Ovary (tissue), 7 donors: ENCODE measurements at regions not wholly inside any gene's neighbourhood (a gene's known extent, or its start where the extent isn't known, plus 50 kb on each side); places are given as distances from the start of the nearest gene placed in this dataset.

Experiments used
- DNase-seq, 5 donors: peaks; one replicate each; pipeline ENCODE4 v3.0.0-alpha.2; 2019 to 2020
- H3K27ac ChIP-seq, 2 donors: fragments of 200-600 bp; one replicate each; pipeline versions ENCODE4 v1.5.1 to v1.8.0; 2019 to 2022
- H3K27me3 ChIP-seq: fragments of 200-600 bp; one replicate; pipeline ENCODE4 v1.8.0; 2022
- H3K36me3 ChIP-seq: fragments of 200-600 bp; sonication (generic); one replicate; pipeline ENCODE4 v1.5.1; 2019
- H3K4me1 ChIP-seq: one replicate; pipeline ENCODE4 v1.8.1; 2013; ENCODE audit warnings: mild to moderate bottlenecking, moderate library complexity; ENCODE audit not compliant: insufficient read depth
- H3K4me3 ChIP-seq: fragments of 200-600 bp; sonication (generic); one replicate; pipeline ENCODE4 v1.5.1; 2017
- H3K9me3 ChIP-seq, 2 donors: fragments of 200-600 bp in 1 of 2; sonication (generic) in 1 of 2; one replicate each; pipeline versions ENCODE4 v1.5.1 to v1.8.1; 2013 to 2019; ENCODE audit warnings: mild to moderate bottlenecking in 1 of 2, moderate library complexity in 1 of 2
- EP300 ChIP-seq: sonication (generic); formaldehyde crosslinking; IDR thresholded peaks from one replicate; pipeline ENCODE4 v1.6.1; 2017; ENCODE audit warnings: antibody characterized with exemption
- POLR2A ChIP-seq: fragments of 450-650 bp; IDR thresholded peaks from one replicate; pipeline ENCODE4 v1.6.1; 2017; ENCODE audit warnings: antibody characterized with exemption, mild to moderate bottlenecking, moderate library complexity
- WGBS, 3 donors: extraction: QIAGEN DNeasy Blood & Tissue Kit in 1 of 3; methylation state at CpG; one replicate each; pipeline versions ENCODE4 v1.1.5 to v1.1.7; 2013 to 2017; 5-methylcytosine and 5-hydroxymethylcytosine counted together
- intact Hi-C, 4 donors: fragments of 100-400 bp; cut with DNase I; formaldehyde crosslinking; loops; one replicate each; pipeline versions ENCODE4 v1.11.0 to v1.15.1; 2022 to 2023
- TF ChIP-seq, protein P1 (sequence below), 3 donors: fragments of 450-650 bp in 2 of 3; fragments of 200-600 bp in 1 of 3; IDR thresholded peaks; one replicate each; pipeline versions ENCODE4 v1.5.1 to v1.8.0; 2016 to 2022; ENCODE audit warnings: antibody characterized with exemption in 3 of 3, mild to moderate bottlenecking in 1 of 3
- donor health status: DM: no; HTN: no; CAD: no; lungs with moderate emphysema.
- donor health status: DM: no; HTN: no; CAD: no.
- donor health status: Bipolar disorder and iron deficiency.
- donor health status: DM: no; HTN: no; CAD: no.
- donor health status: DM: yes; HTN: yes; CAD: no.

DNA sequence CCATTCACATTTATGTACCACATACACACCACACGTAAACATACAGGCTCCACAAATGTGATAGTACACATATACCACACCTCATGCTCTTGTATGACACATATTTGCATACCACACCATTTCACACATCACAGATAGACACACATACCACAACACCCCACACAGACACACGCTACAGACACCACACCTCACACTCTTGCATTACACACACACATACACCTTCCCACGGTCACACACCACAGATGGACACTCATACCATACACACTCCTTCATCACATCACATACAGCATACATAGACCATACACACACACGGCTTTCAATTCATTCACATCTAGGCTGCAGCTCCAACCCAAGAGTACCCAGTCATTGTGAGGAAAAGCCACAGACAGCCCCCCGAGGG lies 222.5 kb upstream of the RPL34 start:
- TF ChIP-seq, protein P1, sequence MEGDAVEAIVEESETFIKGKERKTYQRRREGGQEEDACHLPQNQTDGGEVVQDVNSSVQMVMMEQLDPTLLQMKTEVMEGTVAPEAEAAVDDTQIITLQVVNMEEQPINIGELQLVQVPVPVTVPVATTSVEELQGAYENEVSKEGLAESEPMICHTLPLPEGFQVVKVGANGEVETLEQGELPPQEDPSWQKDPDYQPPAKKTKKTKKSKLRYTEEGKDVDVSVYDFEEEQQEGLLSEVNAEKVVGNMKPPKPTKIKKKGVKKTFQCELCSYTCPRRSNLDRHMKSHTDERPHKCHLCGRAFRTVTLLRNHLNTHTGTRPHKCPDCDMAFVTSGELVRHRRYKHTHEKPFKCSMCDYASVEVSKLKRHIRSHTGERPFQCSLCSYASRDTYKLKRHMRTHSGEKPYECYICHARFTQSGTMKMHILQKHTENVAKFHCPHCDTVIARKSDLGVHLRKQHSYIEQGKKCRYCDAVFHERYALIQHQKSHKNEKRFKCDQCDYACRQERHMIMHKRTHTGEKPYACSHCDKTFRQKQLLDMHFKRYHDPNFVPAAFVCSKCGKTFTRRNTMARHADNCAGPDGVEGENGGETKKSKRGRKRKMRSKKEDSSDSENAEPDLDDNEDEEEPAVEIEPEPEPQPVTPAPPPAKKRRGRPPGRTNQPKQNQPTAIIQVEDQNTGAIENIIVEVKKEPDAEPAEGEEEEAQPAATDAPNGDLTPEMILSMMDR (IDR thresholded peaks at IDR 0.05) = no peak
- no peak for TF ChIP-seq POLR2A
- no peak for TF ChIP-seq EP300
- H3K4me1 ChIP-seq = no peaks in the 10 kb centered on the region
- H3K9me3 ChIP-seq = no peaks in the 10 kb centered on the region
- no peak overlapping the region for H3K27ac ChIP-seq
- intact Hi-C loops = no loop called here
- WGBS, 3 donors = 78 to 86% (median 83%) methylated on average over 5 of the region's 5 CpGs
- H3K27me3 ChIP-seq = no peaks in the 10 kb centered on the region
- H3K36me3 ChIP-seq = no peaks in the 10 kb centered on the region
- H3K4me3 ChIP-seq = no peak overlapping the region
- DNase-seq = no peak

- 76 to 81% (median 78%) methylated on average over 2 of the region's 2 CpGs for WGBS, 3 donors
These were observed 223.4 kb upstream of the RPL34 start for GRCh38 chr4:108396900-108397497.

GRCh38 chr4:108395786-108396185 lies 224.6 kb upstream of the RPL34 start:
- TF ChIP-seq EP300 (no peak), POLR2A (no peak)
- TF ChIP-seq, protein P1 (IDR thresholded peaks at IDR 0.05) = no peak
- Histone ChIP-seq H3K27me3 (no peaks in the 10 kb centered on the region), H3K27ac (no peak overlapping the region)

More at GRCh38 chr4:108396900-108397497, 223.4 kb upstream of the RPL34 start:
- H3K4me3 ChIP-seq = no peak overlapping the region
- H3K9me3 ChIP-seq = no peaks in the 10 kb centered on the region
- H3K27me3 ChIP-seq = no peaks in the 10 kb centered on the region
- H3K36me3 ChIP-seq = no peaks in the 10 kb centered on the region
- H3K27ac ChIP-seq = no peak overlapping the region
- intact Hi-C loops = no loop called here
- no peaks in the 10 kb centered on the region for H3K4me1 ChIP-seq
- DNase-seq = no peak
- TF ChIP-seq, protein P1 (IDR thresholded peaks at IDR 0.05) = no peak
- TF ChIP-seq POLR2A (no peak), EP300 (no peak)

GRCh38 chr4:108393890-108394472 lies 225.2 kb upstream of the LEF1 start:
- Histone ChIP-seq H3K27me3 (no peaks in the 10 kb centered on the region), H3K4me3 (no peak overlapping the region), H3K36me3 (no peaks in the 10 kb centered on the region), H3K9me3 (no peaks in the 10 kb centered on the region), H3K27ac (no peak overlapping the region), H3K4me1 (no peaks in the 10 kb centered on the region)
- TF ChIP-seq EP300 = no peak
- TF ChIP-seq, protein P1 (IDR thresholded peaks at IDR 0.05) = no peak
- no peak for DNase-seq
- 68 to 79% (median 75%) methylated on average over 1 of the region's 1 CpG for WGBS, 3 donors
- intact Hi-C loops = no loop called here

More at GRCh38 chr4:108395786-108396185, 224.6 kb upstream of the RPL34 start:
- DNase-seq = no peak
- intact Hi-C loops = no loop called here
- Histone ChIP-seq H3K4me1 (no peaks in the 10 kb centered on the region), H3K36me3 (no peaks in the 10 kb centered on the region), H3K4me3 (no peak overlapping the region), H3K9me3 (no peaks in the 10 kb centered on the region)
